Endothelial cell of umbilical vein (primary cell): ENCODE measurements at regions not wholly inside any gene's neighbourhood (a gene's known extent, or its start where the extent isn't known, plus 50 kb on each side); places are given as distances from the start of the nearest gene placed in this dataset.
A peak's percentile ranks its signal among the peaks of the same experiment; 100 is the strongest.

Source experiments
- BruUV-seq: library from RNA; stranded (reverse); fragments of 400-500 nt; replicated peaks from 2 replicates; lab custom pipeline; 2021; lab: Mats Ljungman, UMichigan
- CTCF ChIA-PET: fragments of 300-600, 350-600 bp; sonication (Branson Sonifier 250); formaldehyde crosslinking; loops from one replicate; lab custom pipeline; 2021; ENCODE audit warnings: antibody characterized with exemption, inconsistent platforms; lab: Charles Lee
- POLR2A ChIA-PET: fragments of 300-600, 350-600 bp; sonication (Branson Sonifier 250); formaldehyde crosslinking; loops from one replicate; lab custom pipeline; 2021; ENCODE audit warnings: antibody characterized with exemption, inconsistent platforms; lab: Charles Lee
- DNase-seq: peaks from one replicate; pipeline ENCODE4 v3.0.0-alpha.2; 2011; ENCODE audit warnings: low read depth, low spot score
- FAIRE-seq: peaks from 2 replicates; lab custom pipeline; 2011; peaks lifted over from hg19 to GRCh38; lab: Jason Lieb, UNC
- H2AFZ ChIP-seq: 2 replicates; pipeline ENCODE4 v1.6.0; 2012; ENCODE audit warnings: low read depth, low read length, control low read depth, inconsistent platforms
- H3K27ac ChIP-seq: 2 replicates; pipeline ENCODE4 v1.5.1; 2011; ENCODE audit warnings: low read depth, mild to moderate bottlenecking, control low read depth, low read length, moderate library complexity; ENCODE audit not compliant: insufficient read depth
- H3K27me3 ChIP-seq, 2 experiments: 2 replicates each; pipeline versions ENCODE4 v1.6.0 to v1.6.1; 2011; ENCODE audit warnings: low read length in 2 of 2, mixed read lengths in 1 of 2; ENCODE audit not compliant: control insufficient read depth in 2 of 2, insufficient read depth in 2 of 2
- H3K36me3 ChIP-seq, 2 experiments: 2 replicates in 1 of 2; 3 replicates in 1 of 2; pipeline ENCODE4 v1.5.1; 2011; ENCODE audit warnings: low read length in 2 of 2, mild to moderate bottlenecking in 1 of 2, moderate library complexity in 1 of 2; ENCODE audit not compliant: control insufficient read depth in 2 of 2, insufficient read depth in 2 of 2; ENCODE audit errors: extremely low read depth in 1 of 2
- H3K4me1 ChIP-seq: 3 replicates; pipeline ENCODE4 v1.5.1; 2011; ENCODE audit warnings: mild to moderate bottlenecking, low read length; ENCODE audit not compliant: control insufficient read depth, insufficient read depth; ENCODE audit errors: extremely low read depth
- H3K4me2 ChIP-seq: 2 replicates; pipeline ENCODE4 v1.6.1; 2011; ENCODE audit warnings: low read length, control low read depth, mixed read lengths; ENCODE audit not compliant: insufficient read depth
- H3K4me3 ChIP-seq, 3 experiments: fragments of 200-600 bp in 1 of 3; sonication (generic), shearing (Covaris generic) in 1 of 3; replicated peaks in 1 of 3; 2 replicates each; pipeline ENCODE4 v1.5.1; 2011 to 2016; ENCODE audit warnings: control low read depth in 3 of 3, low read length in 3 of 3, mild to moderate bottlenecking in 2 of 3, inconsistent platforms in 1 of 3, low read depth in 1 of 3, moderate library complexity in 1 of 3; ENCODE audit not compliant: insufficient read depth in 1 of 3
- H3K79me2 ChIP-seq: 2 replicates; pipeline ENCODE4 v1.6.0; 2012; ENCODE audit warnings: low read length, inconsistent platforms; ENCODE audit not compliant: control insufficient read depth, insufficient read depth
- H3K9ac ChIP-seq: replicated peaks from 2 replicates; pipeline ENCODE3; 2011; ENCODE audit warnings: low read length, control low read depth; ENCODE audit not compliant: insufficient read depth; ENCODE audit errors: extremely low read depth
- H3K9me1 ChIP-seq: replicated peaks from 3 replicates; pipeline ENCODE4 v1.6.0; 2011; ENCODE audit warnings: mild to moderate bottlenecking, low read length; ENCODE audit not compliant: control insufficient read depth, insufficient read depth; ENCODE audit errors: extremely low read depth
- H3K9me3 ChIP-seq: replicated peaks from 2 replicates; pipeline ENCODE4 v1.5.1; 2012; ENCODE audit warnings: low read length, inconsistent platforms; ENCODE audit not compliant: control insufficient read depth, insufficient read depth
- H4K20me1 ChIP-seq: replicated peaks from 2 replicates; pipeline ENCODE3; 2011; ENCODE audit warnings: mild to moderate bottlenecking, low read length; ENCODE audit not compliant: control insufficient read depth, insufficient read depth; ENCODE audit errors: extremely low read depth
- EZH2 ChIP-seq: IDR thresholded peaks from 2 replicates; pipeline ENCODE4 v1.6.1; 2012; ENCODE audit warnings: borderline replicate concordance, low read depth, mild to moderate bottlenecking, moderate library complexity, low read length, inconsistent platforms; ENCODE audit not compliant: severe bottlenecking
- FOS ChIP-seq: IDR thresholded peaks from 2 replicates; pipeline ENCODE4 v1.6.1; 2011; ENCODE audit warnings: mild to moderate bottlenecking, low read length, moderate library complexity, borderline replicate concordance; ENCODE audit not compliant: insufficient read depth
- GATA2 ChIP-seq: IDR thresholded peaks from 2 replicates; pipeline ENCODE4 v1.7.0; 2011; ENCODE audit warnings: low read depth, mild to moderate bottlenecking, moderate library complexity, mixed read lengths, low read length; ENCODE audit not compliant: insufficient read length, insufficient read depth
- JUN ChIP-seq: IDR thresholded peaks from 2 replicates; pipeline ENCODE4 v1.6.1; 2011; ENCODE audit warnings: borderline replicate concordance, low read depth; ENCODE audit not compliant: insufficient read length, insufficient read depth
- MAX ChIP-seq: IDR thresholded peaks from 2 replicates; pipeline ENCODE4 v1.6.1; 2011; ENCODE audit not compliant: insufficient read depth, insufficient read length
- MYC ChIP-seq: IDR thresholded peaks from one replicate; pipeline ENCODE4 v1.6.1; 2011; ENCODE audit warnings: mild to moderate bottlenecking, low read depth, low read length
- POLR2A ChIP-seq: IDR thresholded peaks from 2 replicates; pipeline ENCODE4 v1.6.1; 2012; ENCODE audit warnings: low read depth, mild to moderate bottlenecking, control low read depth, low read length
- POLR2AphosphoS5 ChIP-seq: IDR thresholded peaks from 2 replicates; pipeline ENCODE4 v1.6.1; 2012; ENCODE audit warnings: low read depth, mild to moderate bottlenecking, control low read depth, low read length, moderate library complexity; ENCODE audit not compliant: insufficient read depth
- dilution Hi-C: fragments of 300-500 bp; cut with MboI; formaldehyde crosslinking; loops from one replicate; pipeline ENCODE4 v1.15.0; 2019; ENCODE audit warnings: low sequenced_read_pairs; ENCODE audit not compliant: extremely low pct_ligation_motif_present
- intact Hi-C: fragments of 100-400 bp; cut with micrococcal nuclease; formaldehyde crosslinking; loops from one replicate; pipeline ENCODE4 v1.10.0; 2022
- TF ChIP-seq, protein P1 (sequence below), 2 donors: IDR thresholded peaks; 1 replicate in 1 of 2; 2 replicates in 1 of 2; pipeline ENCODE4 v1.5.1; 2011; ENCODE audit warnings: low read length in 2 of 2, mild to moderate bottlenecking in 2 of 2, moderate library complexity in 2 of 2, control low read depth in 1 of 2, inconsistent platforms in 1 of 2, low read depth in 1 of 2; ENCODE audit not compliant: insufficient read depth in 1 of 2; ENCODE audit errors: extremely low read depth in 1 of 2

DNA sequence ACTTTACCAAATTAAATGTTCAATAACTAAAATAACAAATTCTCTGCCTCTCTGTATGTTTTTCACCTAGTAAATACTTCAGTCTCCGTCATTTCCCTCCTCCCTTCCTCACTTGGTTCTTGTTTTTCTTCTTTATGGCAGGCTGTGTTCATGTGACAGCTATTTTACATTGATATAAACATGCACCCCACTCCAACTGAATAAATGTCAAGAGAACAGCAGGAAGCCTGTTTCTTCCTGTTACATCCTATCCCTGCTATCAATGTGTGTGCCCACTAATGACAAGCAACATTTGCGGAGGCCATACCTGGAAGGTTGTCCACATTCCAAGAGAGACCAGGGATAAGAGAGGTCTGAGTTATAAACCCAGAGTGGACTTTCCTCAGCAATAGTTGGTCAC is 145.2 kb upstream of the MAST4 start:
- no peak for TF ChIP-seq MYC
- TF ChIP-seq EZH2 = no peak
- TF ChIP-seq JUN = no peak
- no peak for TF ChIP-seq GATA2
- no peak for TF ChIP-seq FOS
- TF ChIP-seq, protein P1, sequence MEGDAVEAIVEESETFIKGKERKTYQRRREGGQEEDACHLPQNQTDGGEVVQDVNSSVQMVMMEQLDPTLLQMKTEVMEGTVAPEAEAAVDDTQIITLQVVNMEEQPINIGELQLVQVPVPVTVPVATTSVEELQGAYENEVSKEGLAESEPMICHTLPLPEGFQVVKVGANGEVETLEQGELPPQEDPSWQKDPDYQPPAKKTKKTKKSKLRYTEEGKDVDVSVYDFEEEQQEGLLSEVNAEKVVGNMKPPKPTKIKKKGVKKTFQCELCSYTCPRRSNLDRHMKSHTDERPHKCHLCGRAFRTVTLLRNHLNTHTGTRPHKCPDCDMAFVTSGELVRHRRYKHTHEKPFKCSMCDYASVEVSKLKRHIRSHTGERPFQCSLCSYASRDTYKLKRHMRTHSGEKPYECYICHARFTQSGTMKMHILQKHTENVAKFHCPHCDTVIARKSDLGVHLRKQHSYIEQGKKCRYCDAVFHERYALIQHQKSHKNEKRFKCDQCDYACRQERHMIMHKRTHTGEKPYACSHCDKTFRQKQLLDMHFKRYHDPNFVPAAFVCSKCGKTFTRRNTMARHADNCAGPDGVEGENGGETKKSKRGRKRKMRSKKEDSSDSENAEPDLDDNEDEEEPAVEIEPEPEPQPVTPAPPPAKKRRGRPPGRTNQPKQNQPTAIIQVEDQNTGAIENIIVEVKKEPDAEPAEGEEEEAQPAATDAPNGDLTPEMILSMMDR (IDR thresholded peaks at IDR 0.05; ENCODE audit: extremely low read depth in 1 of 2, insufficient read depth in 1 of 2, low read depth in 1 of 2, low read length in 2 of 2) = no peak
- TF ChIP-seq POLR2A = no peak
- TF ChIP-seq MAX = no peak
- no peak for TF ChIP-seq POLR2AphosphoS5
- DNase-seq (peak; percentile 6), FAIRE-seq (no peak)
- Histone ChIP-seq H3K9me1 (no peaks in the 10 kb centered on the region), H3K9me3 (no peaks in the 10 kb centered on the region), H3K4me1 (no peaks in the 10 kb centered on the region), H3K4me2 (no peak overlapping the region), H3K4me3 (no peak overlapping the region), H3K27ac (no peak overlapping the region), H4K20me1 (no peaks in the 10 kb centered on the region), H3K79me2 (no peaks in the 10 kb centered on the region), H3K9ac (no peak overlapping the region), H3K36me3 (no peaks in the 10 kb centered on the region), H3K27me3 (no peaks in the 10 kb centered on the region), H2AFZ (no peak overlapping the region)
- BruUV-seq = no TSS peak
- intact Hi-C loops (no loop called here), dilution Hi-C loops (no loop called here)
- POLR2A ChIA-PET = interaction anchor here (0.5 kb wide), 1 partner anchor 192 kb away, joined by 3 read pairs; no protein-coding TSS in a partner anchor
- CTCF ChIA-PET = interaction anchor here (1.3 kb wide), 1 partner anchor 8 kb away, joined by 3 read pairs; no protein-coding TSS in a partner anchor
